C4-2B (cell line): ENCODE measurements at regions not wholly inside any gene's neighbourhood (a gene's known extent, or its start where the extent isn't known, plus 50 kb on each side); places are given as distances from the start of the nearest gene placed in this dataset.

Experiments
- H3K27ac ChIP-seq: fragments of 450-650 bp; 2 replicates; pipeline ENCODE4 v1.5.1; 2017
- CTCF ChIP-seq: fragments of 450-650 bp; conservative IDR thresholded peaks from 2 replicates; pipeline ENCODE4 v1.5.1; 2017; ENCODE audit warnings: mild to moderate bottlenecking
- ZFX ChIP-seq: fragments of 450-650 bp; IDR thresholded peaks from 2 replicates; pipeline ENCODE4 v1.6.1; 2017

GRCh38 chr13:54373211-54373610 lies 1344.6 kb downstream of the OLFM4 start:
- H3K27ac ChIP-seq = no peak overlapping the region
- TF ChIP-seq ZFX (no peak), CTCF (no peak)

GRCh38 chr13:54379461-54379860 lies 1350.8 kb downstream of the OLFM4 start:
- TF ChIP-seq CTCF (no peak), ZFX (no peak)
- H3K27ac ChIP-seq = no peak overlapping the region

GRCh38 chr13:54383604-54384003 lies 1355.0 kb downstream of the OLFM4 start:
- no peak overlapping the region for H3K27ac ChIP-seq
- TF ChIP-seq CTCF = no peak
- TF ChIP-seq ZFX = no peak

GRCh38 chr13:54387625-54388024 lies 1359.0 kb downstream of the OLFM4 start:
- TF ChIP-seq ZFX = no peak
- no peak overlapping the region for H3K27ac ChIP-seq

- TF ChIP-seq ZFX = no peak
- no peak for TF ChIP-seq CTCF
- H3K27ac ChIP-seq = no peak overlapping the region
Measured at GRCh38 chr13:54390841-54391240, 1362.2 kb downstream of the OLFM4 start.

- TF ChIP-seq ZFX = no peak
- no peak for TF ChIP-seq CTCF
- H3K27ac ChIP-seq = no peak overlapping the region
Measured at GRCh38 chr13:54394085-54394700, 1365.6 kb downstream of the OLFM4 start.

- no peak overlapping the region for H3K27ac ChIP-seq
- no peak for TF ChIP-seq CTCF
- TF ChIP-seq ZFX = no peak
Measured at GRCh38 chr13:54394908-54395307, 1366.3 kb downstream of the OLFM4 start.

- TF ChIP-seq CTCF (no peak), ZFX (no peak)
- no peak overlapping the region for H3K27ac ChIP-seq
Measured at GRCh38 chr13:54402495-54402894, 1373.9 kb downstream of the OLFM4 start.
